HEK293 (cell line): ENCODE measurements at regions not wholly inside any gene's neighbourhood (a gene's known extent, or its start where the extent isn't known, plus 50 kb on each side); places are given as distances from the start of the nearest gene placed in this dataset.

ENCODE experiments used
- GLI4 ChIP-seq: fragments of 450-650 bp; formaldehyde crosslinking; IDR thresholded peaks from 2 replicates; pipeline ENCODE4 v1.5.1; 2016; ENCODE audit warnings: missing biosample characterization, missing genetic modification characterization
- TF ChIP-seq, protein P1 (sequence below): fragments of 450-650 bp; formaldehyde crosslinking; IDR thresholded peaks from 2 replicates; pipeline ENCODE4 v1.5.1; 2016; ENCODE audit warnings: missing biosample characterization, missing genetic modification characterization

DNA sequence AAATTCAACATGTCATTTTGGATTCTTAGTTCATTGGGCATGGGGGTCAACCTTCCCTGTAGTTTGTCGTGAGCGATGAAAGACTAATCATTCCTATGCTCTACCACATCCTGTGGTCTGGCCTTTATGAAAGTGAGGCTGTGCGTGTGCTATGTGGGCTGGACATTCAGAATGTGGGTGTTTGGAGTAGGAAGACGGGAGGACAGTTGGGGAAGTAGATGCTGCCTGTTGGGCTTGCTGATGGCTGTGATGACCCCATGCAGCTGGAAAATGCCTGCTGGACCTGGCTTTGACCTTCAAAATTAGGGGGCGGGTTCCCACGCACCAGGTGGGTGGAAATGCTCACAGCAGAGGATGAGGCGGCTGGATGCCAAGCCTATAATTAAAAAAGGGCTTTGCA, 90.9 kb upstream of the MKI67 start:
- TF ChIP-seq, protein P1, sequence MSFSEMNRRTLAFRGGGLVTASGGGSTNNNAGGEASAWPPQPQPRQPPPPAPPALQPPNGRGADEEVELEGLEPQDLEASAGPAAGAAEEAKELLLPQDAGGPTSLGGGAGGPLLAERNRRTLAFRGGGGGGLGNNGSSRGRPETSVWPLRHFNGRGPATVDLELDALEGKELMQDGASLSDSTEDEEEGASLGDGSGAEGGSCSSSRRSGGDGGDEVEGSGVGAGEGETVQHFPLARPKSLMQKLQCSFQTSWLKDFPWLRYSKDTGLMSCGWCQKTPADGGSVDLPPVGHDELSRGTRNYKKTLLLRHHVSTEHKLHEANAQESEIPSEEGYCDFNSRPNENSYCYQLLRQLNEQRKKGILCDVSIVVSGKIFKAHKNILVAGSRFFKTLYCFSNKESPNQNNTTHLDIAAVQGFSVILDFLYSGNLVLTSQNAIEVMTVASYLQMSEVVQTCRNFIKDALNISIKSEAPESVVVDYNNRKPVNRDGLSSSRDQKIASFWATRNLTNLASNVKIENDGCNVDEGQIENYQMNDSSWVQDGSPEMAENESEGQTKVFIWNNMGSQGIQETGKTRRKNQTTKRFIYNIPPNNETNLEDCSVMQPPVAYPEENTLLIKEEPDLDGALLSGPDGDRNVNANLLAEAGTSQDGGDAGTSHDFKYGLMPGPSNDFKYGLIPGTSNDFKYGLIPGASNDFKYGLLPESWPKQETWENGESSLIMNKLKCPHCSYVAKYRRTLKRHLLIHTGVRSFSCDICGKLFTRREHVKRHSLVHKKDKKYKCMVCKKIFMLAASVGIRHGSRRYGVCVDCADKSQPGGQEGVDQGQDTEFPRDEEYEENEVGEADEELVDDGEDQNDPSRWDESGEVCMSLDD (tag by site-specific recombination), result no peak
- no peak for TF ChIP-seq GLI4 (tag by site-specific recombination)
